NCI-H1105 treated with DMSO at 0.1 percent for 48 hours (cell line): ENCODE measurements at regions not wholly inside any gene's neighbourhood (a gene's known extent, or its start where the extent isn't known, plus 50 kb on each side); places are given as distances from the start of the nearest gene placed in this dataset.

Experiments
- DNase-seq: peaks from one replicate; lab custom pipeline; 2025; lab: John Stamatoyannopoulos, UW

DNA sequence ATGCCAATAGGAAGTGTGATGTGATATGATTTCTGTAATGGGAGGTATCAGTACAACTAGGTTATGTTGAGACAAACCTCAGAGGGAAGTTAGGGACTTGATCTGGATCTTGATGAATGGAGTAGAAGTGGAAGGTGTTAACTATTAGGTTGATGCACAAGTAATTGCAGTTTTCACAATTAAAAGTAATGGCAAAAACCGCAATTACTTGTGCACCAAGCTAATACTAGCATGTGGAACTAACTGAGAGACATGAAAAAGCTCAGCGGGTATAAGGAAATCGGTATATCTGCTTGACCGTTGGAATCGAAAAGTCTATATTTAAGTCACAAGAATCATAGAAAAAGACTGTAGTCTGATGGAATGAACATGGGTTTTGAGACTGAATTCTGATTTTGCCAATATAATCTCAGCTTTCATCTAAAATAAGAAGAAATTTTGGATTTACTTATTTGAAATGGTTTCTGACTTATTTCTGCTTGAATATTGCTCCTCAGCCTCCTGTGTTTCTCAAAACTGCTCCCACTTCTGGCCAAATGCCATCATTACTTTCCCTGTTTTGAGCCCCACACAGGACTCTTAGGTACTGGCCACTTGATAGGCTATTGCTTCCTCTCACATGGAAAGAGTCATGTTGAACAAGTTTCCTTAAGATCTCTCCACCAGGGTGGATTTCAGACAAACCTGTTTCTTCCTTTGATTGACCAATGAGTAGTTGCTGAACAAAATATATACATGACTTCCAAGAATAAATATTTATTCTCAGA lies 271.5 kb upstream of the COL8A1 start:
- DNase-seq = no peak

DNA sequence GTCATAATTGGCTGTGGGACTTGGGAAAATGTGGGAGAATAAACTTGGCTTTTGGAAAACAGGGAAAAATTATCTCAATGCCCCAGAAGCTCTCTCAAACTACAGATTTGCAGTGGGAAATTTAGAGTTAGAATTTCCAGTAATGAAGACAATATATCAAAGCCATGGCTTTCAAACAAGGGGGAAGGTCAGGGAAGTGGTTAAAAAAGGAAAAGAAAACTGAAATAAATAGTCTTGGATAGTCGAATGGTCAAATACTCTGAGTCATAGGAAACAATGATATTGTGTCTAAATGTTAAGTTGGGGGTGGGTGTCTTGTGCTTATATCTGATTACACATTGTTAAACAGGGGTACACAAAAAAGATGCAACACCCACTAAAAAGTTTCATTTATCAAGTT lies 272.4 kb upstream of the COL8A1 start:
- no peak for DNase-seq

DNA sequence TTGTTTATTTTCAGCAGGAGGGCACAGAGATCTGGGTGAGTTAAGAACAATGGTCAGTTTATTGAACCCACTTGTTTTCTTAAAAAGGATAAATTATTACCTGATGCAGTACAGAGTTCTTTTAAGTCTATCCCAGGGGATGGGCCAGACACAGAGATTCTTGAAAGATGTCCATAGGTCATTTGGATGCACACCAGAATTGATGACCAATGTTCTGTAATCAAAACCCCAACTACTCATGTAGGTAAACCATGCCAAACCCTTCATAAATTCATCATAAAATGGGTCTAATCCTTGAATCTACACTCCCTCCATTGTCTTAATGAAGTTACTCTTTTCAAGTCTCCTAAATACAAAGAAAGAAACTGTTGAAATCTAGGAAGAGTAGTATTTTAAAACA lies 273.0 kb upstream of the COL8A1 start:
- no peak for DNase-seq

DNA sequence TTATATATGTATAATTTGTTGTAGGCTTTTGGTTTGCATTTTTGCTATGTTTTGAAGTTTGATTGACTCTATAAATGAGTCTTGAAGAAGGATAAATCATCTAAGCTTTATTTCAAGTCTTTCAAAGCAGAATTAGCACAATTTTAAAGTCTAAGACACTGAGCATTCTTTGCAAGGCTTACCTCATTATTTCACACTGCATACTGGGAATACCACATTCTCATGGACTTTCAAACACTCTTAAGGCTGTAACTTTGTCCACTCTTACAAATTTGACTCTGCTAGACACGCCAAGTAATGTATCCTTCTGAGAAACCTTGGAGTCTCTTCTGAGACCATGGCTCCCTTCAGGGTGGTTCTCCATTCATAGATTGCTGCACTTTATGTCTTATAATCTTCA lies 281.3 kb upstream of the COL8A1 start:
- no peak for DNase-seq

DNA sequence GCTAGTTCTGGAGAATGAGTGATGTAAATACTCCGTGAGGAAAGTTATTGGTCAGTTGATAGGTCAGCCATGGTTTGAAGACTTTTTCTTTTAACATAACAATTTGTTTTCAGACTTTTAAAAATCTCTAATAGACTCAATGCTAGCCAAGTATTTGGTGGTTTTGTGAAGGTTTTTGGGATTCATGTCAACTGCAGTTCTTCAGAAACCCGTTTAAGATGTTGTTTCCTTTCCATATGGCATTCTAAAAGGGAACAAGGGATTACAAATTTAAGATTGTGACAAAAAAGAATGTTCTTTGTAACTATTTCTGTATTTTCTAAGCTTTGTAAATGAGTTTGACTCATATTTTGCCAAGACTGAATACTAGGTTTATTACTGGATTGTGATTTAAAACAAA lies 281.7 kb upstream of the COL8A1 start:
- no peak for DNase-seq

DNA sequence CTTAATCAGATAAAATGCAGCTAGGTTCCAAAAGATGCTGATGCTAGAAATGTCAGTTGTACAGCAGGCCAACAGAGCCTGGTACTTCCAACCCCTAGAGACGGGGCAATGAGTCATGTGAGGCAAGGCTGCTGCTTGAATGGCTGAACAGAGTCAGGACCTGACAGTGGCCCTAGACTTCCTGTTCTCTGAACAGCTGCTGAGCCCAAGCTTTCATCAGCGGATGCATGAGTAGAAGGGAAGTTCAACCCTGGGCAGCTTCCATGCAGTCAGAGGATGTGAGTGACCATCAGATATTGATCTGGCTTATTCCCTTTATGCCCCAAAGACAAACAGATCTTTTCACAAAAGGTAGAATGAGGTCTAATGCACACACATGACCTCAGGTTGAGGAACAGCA lies 282.9 kb upstream of the COL8A1 start:
- no peak for DNase-seq

DNA sequence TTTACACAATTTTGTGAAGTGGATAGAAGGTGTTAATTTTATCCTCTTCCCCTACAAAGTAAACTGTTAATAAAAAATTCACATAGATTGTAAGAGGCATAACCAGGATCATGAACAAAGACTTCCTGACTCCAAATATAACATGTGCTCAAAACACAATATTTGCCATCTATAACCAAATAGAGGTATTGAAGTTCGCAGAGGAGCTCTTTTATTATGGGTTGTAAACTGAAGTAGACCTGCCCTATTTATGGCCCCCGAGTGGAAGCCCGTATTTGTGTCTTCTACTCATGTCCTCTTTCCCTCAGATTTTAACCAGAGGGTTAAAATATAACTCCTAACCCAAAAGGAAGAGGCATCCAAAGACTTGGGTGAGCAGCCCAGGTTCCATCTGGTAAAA lies 285.6 kb upstream of the COL8A1 start:
- DNase-seq = no peak

DNA sequence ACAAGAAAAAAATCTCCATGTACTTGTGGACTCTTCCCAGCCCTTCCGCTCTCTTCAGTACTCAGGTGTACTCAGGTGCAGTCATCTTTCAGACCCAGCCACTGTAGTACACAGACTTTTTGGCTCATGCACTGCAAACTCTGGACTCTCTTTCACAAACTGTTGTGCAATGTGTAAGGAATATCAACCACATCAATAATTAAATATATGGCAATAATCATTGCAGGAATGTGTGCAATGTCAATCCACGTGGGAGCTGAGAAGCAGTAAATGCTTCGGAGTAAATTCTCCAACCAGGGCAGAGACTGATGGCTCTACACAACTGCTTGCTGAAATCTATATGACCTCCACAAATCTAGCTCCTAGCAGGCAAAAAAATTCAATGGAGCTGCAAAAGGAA lies 287.3 kb upstream of the COL8A1 start:
- DNase-seq = no peak

DNA sequence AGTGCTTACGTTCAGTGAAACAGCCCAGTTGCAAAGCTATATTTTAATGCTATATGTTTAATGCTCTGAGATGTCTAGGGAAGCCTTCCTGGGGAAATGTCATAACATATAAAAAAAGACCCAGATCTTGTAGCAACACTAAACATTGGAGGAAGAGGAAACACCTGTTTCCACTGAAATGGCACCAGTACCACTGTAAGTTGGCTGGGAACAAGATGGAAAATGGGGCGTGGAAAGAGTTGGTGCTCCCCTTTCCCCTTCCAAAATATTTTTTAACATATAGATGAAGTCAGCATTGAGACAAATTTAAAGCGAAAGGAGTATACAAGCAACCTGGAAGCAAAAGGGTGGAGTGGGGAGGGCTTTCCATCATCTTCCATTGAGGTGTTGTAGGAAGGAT lies 289.9 kb upstream of the COL8A1 start:
- no peak for DNase-seq

DNA sequence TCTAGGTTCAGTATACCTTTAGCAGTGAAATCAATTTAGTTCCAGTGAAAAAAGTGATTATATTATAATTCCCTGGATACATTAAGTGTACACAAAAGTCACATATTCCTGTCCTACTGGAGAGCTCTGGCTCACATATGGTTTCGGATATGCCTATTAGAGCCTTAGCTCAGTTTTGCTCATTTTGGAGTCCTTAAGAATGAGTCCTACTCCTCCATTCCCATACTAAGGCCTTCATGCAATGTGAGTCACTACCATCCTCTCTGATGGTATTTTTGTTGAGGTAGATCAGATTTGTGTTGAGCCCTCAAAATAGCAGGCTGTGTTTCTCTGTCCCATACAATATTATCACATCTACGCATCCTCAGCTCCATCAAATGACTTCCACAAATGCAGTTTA lies 294.2 kb upstream of the COL8A1 start:
- DNase-seq = no peak

DNA sequence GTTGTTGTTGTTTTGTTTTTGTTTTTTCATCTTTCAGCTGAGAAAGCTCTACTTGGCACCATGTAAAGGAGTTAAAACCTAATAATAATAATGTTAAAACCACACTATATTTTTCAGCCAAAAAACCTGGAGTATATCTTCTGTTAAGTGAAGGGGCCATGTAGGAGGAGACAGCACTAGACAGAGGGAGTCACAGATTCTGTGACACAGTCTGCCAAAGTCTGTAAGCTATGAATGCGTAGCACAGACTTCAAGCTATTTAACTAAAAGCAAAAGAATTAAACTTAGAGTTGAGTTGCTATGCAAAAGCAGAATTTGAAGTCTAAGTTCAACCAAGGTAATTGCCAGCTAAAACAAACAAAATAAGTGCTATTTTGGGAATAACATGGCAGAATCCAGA lies 296.0 kb upstream of the COL8A1 start:
- DNase-seq = no peak

DNA sequence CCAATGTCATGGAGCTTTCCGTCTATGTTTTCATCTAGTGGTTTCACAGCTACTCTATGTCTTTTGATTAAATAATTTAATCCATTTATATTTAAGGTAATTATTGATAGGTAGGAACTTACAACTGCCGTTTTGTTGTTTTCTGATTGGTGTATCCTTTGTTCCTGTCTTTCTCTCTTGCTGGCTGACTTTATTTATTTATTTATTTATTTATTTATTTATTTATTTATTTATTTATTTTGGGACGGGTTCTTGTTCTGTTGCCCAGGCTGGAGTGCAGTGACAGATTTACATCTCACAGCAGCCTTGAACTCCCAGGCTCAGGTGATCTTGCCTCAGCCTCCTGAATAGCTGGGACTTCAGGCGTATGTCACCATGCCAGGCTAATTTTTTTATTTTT lies 299.2 kb upstream of the COL8A1 start:
- DNase-seq = no peak

DNA sequence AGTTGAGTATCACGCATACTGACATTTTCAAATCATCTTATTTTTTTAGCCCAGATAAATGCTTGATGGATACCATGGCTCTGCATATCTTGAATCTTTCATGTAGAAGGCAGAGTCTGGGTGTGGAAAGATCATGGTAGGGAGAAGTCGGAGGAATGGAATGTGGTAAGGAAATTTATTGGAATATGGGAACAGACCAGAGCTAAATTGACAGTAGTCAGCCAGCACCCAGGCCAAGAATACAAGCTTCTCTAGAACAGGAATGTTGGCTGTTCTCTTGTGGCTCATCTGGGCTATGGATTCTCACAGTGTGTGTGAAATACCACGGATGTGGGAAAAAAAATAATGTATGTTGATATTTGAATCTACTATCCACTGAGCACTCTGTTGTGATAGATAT lies 305.7 kb upstream of the COL8A1 start:
- DNase-seq = no peak

DNA sequence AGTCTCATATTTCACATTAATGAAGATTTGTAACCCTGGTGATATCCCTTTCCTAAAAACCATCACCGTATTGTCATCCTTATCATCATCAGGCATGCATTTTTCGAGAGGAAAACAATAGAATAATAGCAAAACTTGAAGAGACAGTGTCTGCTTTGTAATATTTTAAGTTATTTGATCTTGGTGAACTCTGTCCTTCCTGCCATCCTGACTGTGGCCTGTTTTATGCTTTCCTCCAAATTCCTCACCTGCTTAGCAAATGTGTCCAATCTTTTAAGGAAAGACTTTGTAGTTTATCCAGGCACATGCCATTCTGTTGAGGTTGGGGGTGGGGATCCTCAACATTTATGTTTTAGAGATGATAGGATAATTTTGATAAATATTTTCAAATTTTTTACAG lies 306.1 kb upstream of the COL8A1 start:
- DNase-seq = no peak

DNA sequence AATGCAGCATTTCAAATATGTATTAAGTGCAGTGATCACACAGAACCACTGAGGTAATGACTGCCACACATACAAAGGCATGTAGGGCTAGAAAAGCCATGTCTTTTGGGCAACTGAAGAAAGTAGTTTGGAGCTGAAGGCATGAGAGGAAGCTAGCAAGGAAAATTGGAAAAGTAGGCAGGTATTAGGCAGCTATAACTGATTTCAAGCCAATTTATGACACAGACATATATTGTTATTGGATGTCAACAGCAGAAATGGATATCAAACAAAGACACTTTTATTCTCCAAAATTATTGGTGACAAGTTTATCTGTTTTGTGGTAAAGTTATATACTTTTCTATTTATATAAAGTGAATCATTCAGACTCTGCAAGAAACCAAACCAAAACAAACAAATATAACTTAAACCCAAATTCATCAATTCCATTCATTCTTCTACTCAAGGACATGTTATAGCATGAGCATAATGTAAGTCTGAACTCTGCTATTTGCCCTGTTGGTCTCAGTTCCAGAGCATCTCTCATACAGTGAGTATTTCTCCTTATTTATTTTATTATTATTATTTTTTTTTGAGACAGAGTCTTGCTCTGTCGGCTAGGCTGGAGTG lies 307.4 kb upstream of the COL8A1 start:
- DNase-seq = no peak

DNA sequence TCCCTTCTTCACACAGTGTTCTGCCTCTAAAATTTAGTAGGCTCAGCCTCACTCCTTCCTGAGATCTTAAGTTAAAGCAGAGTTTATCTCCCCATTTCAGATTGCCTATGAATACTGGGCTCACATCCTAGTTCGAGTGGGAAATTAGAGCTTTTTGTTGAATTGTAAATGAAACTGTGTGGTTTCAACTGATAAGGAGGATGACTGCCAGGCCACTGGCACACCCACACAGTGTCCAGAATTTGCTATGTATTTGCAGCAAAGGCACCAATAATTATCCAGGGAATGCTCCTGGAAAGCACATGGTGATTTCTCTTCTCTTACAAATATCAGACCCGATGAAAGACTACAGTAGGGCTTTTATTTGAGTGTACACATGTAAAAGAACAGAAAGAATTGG lies 308.1 kb upstream of the COL8A1 start:
- DNase-seq = no peak

DNA sequence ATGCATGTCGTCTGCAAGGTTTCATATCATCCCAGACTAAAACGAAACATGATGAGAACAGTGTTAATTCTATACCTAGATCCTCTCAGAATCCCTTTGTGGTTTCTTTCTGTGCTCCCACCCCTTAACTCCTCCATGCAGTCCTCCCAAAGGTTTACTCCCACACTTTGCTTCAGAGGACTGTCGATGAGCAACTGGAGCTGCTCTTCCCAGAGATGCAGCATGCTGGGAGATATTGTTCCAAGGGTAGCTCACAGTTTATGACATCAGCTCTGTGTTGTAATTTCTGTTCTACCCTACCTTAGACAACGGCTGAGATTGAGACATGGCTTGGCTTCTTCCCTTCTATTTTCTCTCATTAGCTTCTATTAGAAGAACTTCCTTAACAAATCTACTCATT lies 313.0 kb upstream of the COL8A1 start:
- DNase-seq = no peak

DNA sequence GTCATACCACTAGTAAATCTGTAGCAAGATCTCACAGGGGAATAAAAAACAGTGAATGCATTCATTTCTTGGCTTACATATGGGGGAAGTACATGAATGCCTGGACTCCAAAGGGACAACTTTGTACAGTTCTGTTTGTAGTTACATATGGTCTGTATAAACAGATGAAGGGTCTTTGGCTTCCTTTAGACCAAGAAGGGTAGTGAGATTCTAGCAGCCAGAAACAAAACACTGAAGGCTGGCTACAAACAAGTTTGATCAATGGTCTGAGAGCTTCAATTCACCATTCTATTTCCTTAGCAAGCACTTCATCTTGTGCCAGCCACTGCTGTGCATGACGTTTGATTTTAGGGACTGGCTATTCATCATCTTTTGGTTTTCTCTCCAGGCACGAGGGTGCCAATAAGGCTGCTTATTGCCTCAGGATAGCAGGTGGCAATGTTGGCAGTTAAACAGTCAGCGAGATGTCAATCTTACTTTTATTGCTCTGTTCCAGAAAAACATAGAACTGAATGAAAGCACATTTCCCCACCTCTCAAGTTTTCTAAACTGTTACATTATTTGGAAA lies 313.7 kb upstream of the COL8A1 start:
- DNase-seq = peak; percentile 12

DNA sequence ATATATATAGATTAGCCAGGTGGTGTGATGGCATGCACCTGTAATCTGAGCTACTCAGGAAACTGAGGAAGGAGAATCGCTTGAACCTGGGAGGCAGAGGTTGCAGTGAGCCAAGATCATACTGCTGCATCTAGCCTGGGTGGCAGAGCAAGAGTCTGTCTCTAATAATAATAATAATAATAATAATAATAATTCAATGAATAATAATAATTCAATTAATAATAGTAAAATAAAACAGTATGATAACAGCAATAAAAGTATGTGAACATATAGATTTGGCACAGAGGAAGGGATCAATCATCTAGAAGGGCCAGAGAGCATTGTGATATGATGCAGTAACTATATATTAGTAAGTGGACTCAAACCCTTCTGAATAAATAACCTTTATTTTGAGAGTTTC lies 314.5 kb upstream of the COL8A1 start:
- DNase-seq = no peak

DNA sequence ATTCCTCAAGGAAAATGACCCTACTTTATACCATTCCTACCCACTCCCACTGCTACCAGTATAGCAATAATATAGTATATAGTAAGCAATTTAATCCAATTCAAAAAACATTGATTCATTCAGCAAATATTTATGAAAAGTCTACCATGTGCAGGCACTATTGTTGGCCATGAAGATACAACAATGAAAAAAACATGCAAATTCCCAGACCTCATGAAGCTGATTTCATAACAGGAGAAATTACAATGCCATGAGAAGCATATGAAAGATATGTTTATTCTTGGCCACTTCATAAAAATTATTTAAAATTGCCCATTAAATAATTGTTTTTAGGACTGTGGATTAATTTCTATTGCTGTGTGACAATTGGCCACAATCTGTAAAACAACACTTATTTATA lies 315.8 kb upstream of the COL8A1 start:
- DNase-seq = no peak

DNA sequence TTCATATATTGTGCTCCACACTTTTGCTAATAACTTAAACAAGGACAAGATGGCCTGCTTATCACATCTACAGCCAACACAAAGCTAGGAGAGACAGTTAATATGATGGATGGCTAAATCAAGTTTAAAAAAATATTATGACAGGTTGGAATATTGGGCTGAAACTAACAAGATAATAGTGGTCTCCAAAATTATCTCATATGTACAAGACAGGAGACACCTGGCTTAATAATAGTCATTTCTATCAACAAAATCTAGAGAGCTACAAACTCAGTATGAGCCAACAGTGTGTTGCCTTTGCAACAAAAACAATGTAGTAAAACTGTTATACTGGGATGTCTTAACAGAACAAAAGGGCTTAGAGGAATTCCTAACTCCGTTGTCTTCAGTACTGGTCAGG lies 317.1 kb upstream of the COL8A1 start:
- DNase-seq = no peak

DNA sequence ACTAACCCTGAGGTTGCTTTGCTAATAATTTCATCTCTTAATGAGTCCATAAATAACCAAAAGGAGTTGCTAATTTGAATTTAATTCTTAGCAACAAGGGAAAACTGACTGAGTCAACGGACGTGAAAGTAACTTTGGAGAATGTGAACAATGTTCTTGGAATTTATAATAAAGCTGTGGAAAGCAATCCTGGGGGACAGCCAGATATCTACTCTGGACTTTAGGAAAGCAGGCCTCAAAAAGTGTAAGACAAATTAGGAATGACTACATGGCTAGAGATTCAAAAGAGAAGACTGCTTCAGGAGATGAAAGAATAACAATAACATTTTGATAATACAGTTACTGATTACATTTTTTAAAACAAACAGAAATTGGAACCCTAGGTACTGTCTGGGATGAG lies 318.4 kb upstream of the COL8A1 start:
- no peak for DNase-seq

DNA sequence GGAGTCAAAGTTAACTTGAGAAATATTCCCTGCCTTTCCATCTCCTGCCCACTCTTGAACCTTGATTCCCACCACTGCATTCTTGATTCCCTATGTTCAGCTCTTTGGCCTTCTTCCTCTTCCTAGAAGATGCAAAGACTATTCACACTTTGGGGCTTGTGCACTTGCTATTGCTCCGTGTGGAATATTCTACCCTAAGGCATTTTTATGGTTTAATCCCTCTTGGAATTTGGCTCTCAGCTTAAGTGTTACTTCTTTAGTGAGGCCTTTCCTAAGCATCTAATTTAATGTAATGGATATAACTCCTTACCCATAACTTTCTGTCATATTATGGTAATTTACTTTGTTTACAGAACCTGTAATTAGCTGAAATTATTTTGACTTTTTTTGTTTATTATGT lies 318.9 kb upstream of the COL8A1 start:
- DNase-seq = no peak

DNA sequence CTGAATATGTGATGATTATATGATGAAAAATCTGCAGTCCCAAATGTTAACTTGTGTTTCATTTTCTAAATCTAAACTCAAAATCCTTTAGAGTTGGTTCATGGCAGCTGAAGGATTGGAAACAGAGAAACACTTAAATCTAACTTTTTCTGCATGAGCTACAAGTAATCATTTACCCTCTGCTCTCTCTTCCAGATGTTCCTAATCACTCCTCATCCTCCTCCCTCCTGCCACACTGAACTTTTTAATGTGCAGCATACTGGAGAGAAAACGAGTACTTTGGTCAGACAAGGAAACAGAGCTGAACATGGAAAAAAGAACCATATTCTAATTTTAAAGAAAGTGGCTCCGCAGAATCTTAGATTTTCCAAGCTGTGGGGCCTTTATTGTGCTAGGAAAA lies 321.2 kb upstream of the COL8A1 start:
- DNase-seq = no peak
